IMR-90 (cell line): ENCODE measurements at regions not wholly inside any gene's neighbourhood (a gene's known extent, or its start where the extent isn't known, plus 50 kb on each side); places are given as distances from the start of the nearest gene placed in this dataset.

Experiments
- ATAC-seq: fragments of 200-7000 bp; cut with Tn5 transposase; 2 replicates; pipeline ENCODE4 v1.9.1; 2020; ENCODE audit warnings: low read depth, mild to moderate bottlenecking, moderate library complexity
- BruUV-seq: library from RNA; stranded (reverse); fragments of 400-500 nt; replicated peaks from 2 replicates; lab custom pipeline; 2021; lab: Mats Ljungman, UMichigan
- CTCF ChIA-PET: fragments of 300-600 bp; formaldehyde crosslinking; extraction: SDS; loops from one replicate; lab custom pipeline; 2021; ENCODE audit warnings: antibody characterized with exemption; lab: Yijun Ruan, JAX
- POLR2A ChIA-PET: fragments of 300-600 bp; sonication (Branson Sonifier 250); formaldehyde crosslinking; loops from one replicate; lab custom pipeline; 2022; ENCODE audit warnings: antibody characterized with exemption; ENCODE audit not compliant: unreplicated experiment; lab: Charles Lee
- DNase-seq: peaks from one replicate; pipeline ENCODE4 v3.0.0; 2013
- H2AFZ ChIP-seq: replicated peaks from 2 replicates; pipeline ENCODE3; 2013; ENCODE audit warnings: low read length, mild to moderate bottlenecking; ENCODE audit not compliant: poor library complexity
- H2AK5ac ChIP-seq: 2 replicates; pipeline ENCODE4 v1.6.1; 2013; ENCODE audit warnings: low read depth, low read length, inconsistent platforms
- H2AK9ac ChIP-seq: replicated peaks from 2 replicates; pipeline ENCODE3; 2013; ENCODE audit warnings: mild to moderate bottlenecking, low read depth, low read length, moderate library complexity; ENCODE audit not compliant: poor library complexity
- H2BK120ac ChIP-seq: 2 replicates; pipeline ENCODE4 v1.6.1; 2013; ENCODE audit warnings: low read depth, low read length, inconsistent platforms
- H2BK15ac ChIP-seq: 3 replicates; pipeline ENCODE4 v1.6.1; 2013; ENCODE audit warnings: low read depth, low read length, inconsistent platforms
- H2BK20ac ChIP-seq: 2 replicates; pipeline ENCODE4 v1.6.1; 2013; ENCODE audit warnings: low read depth, mild to moderate bottlenecking, inconsistent platforms, low read length, moderate library complexity
- H2BK5ac ChIP-seq: 2 replicates; pipeline ENCODE4 v1.6.1; 2013; ENCODE audit warnings: mild to moderate bottlenecking, low read depth, low read length, inconsistent platforms; ENCODE audit not compliant: poor library complexity, severe bottlenecking
- H3K14ac ChIP-seq: replicated peaks from 2 replicates; pipeline ENCODE4 v1.6.1; 2013; ENCODE audit warnings: low read depth, low read length, inconsistent platforms
- H3K18ac ChIP-seq: 2 replicates; pipeline ENCODE4 v1.6.1; 2013; ENCODE audit warnings: low read depth, low read length, control low read depth
- H3K23ac ChIP-seq: 2 replicates; pipeline ENCODE4 v1.6.1; 2013; ENCODE audit warnings: low read depth, low read length, inconsistent platforms
- H3K27ac ChIP-seq: 2 replicates; pipeline ENCODE4 v1.5.1; 2013; ENCODE audit warnings: mild to moderate bottlenecking, control low read depth, low read length; ENCODE audit not compliant: insufficient read depth
- H3K27me3 ChIP-seq: 2 replicates; pipeline ENCODE4 v1.6.1; 2013; ENCODE audit warnings: low read length; ENCODE audit not compliant: control insufficient read depth, insufficient read depth
- H3K36me3 ChIP-seq: 2 replicates; pipeline ENCODE4 v1.6.1; 2013; ENCODE audit warnings: low read length, mixed read lengths; ENCODE audit not compliant: control insufficient read depth, insufficient read depth
- H3K4ac ChIP-seq: 2 replicates; pipeline ENCODE4 v1.6.1; 2013; ENCODE audit warnings: low read depth, low read length, inconsistent platforms
- H3K4me1 ChIP-seq: 2 replicates; pipeline ENCODE4 v1.6.1; 2013; ENCODE audit warnings: low read length, mixed read lengths; ENCODE audit not compliant: control insufficient read depth, insufficient read depth
- H3K4me2 ChIP-seq: 2 replicates; pipeline ENCODE4 v1.6.1; 2013; ENCODE audit warnings: low read depth, mild to moderate bottlenecking, control low read depth, low read length, moderate library complexity
- H3K4me3 ChIP-seq: 2 replicates; pipeline ENCODE4 v1.5.1; 2013; ENCODE audit warnings: low read depth, mild to moderate bottlenecking, control low read depth, low read length, moderate library complexity; ENCODE audit not compliant: insufficient read depth
- H3K56ac ChIP-seq: 2 replicates; pipeline ENCODE4 v1.6.1; 2013; ENCODE audit warnings: low read length, inconsistent platforms; ENCODE audit not compliant: insufficient read depth; ENCODE audit errors: extremely low read depth
- H3K79me1 ChIP-seq, 2 experiments: 2 replicates each; pipeline ENCODE4 v1.6.1; 2013; ENCODE audit warnings: low read length in 2 of 2, inconsistent platforms in 1 of 2, low read depth in 1 of 2
- H3K9ac ChIP-seq: 2 replicates; pipeline ENCODE4 v1.6.1; 2013; ENCODE audit warnings: low read depth, low read length, control low read depth
- H3K9me1 ChIP-seq: 2 replicates; pipeline ENCODE4 v1.6.1; 2013; ENCODE audit warnings: low read length, inconsistent platforms; ENCODE audit not compliant: insufficient read depth
- H3K9me3 ChIP-seq: 2 replicates; pipeline ENCODE4 v1.6.1; 2013; ENCODE audit warnings: low read length; ENCODE audit not compliant: control insufficient read depth, insufficient read depth
- H4K20me1 ChIP-seq: 2 replicates; pipeline ENCODE4 v1.6.1; 2013; ENCODE audit warnings: low read length, inconsistent platforms; ENCODE audit not compliant: insufficient read depth
- H4K5ac ChIP-seq: 2 replicates; pipeline ENCODE4 v1.6.1; 2013; ENCODE audit warnings: mild to moderate bottlenecking, low read depth, low read length, control low read depth
- H4K8ac ChIP-seq, 2 experiments: 2 replicates each; pipeline ENCODE4 v1.6.1; 2013; ENCODE audit warnings: low read depth in 2 of 2, low read length in 2 of 2, control low read depth in 1 of 2, inconsistent platforms in 1 of 2
- H4K91ac ChIP-seq: 2 replicates; pipeline ENCODE4 v1.6.1; 2013; ENCODE audit warnings: low read depth, low read length, inconsistent platforms; ENCODE audit not compliant: insufficient read depth
- POLR2A ChIP-seq: IDR thresholded peaks from 2 replicates; pipeline ENCODE4 v1.6.1; 2012; ENCODE audit warnings: mild to moderate bottlenecking, low read depth, low read length
- RAD21 ChIP-seq: IDR thresholded peaks from 2 replicates; pipeline ENCODE4 v1.6.1; 2012; ENCODE audit warnings: low read length, improper control_type of control experiment
- RCOR1 ChIP-seq: IDR thresholded peaks from 2 replicates; pipeline ENCODE4 v1.6.1; 2012; ENCODE audit warnings: mild to moderate bottlenecking, low read length, improper control_type of control experiment; ENCODE audit not compliant: insufficient replicate concordance
- WGBS, 2 experiments: methylation state at CpG; one replicate each; pipeline versions ENCODE4 v1.1.5 to v1.1.7; 2013; ENCODE audit warnings: missing lambda C conversion rate in 2 of 2; ENCODE audit not compliant: insufficient read length in 1 of 2; ENCODE audit errors: extremely low coverage in 2 of 2; 5-methylcytosine and 5-hydroxymethylcytosine counted together
- dilution Hi-C: fragments of 300-500 bp; cut with HindIII; formaldehyde crosslinking; loops from one replicate; pipeline ENCODE4 v1.14.3; 2018; ENCODE audit warnings: low sequenced_read_pairs; ENCODE audit not compliant: unreplicated experiment
- in situ Hi-C: fragments of 300-500 bp; cut with MboI; formaldehyde crosslinking; loops from 3 replicates; pipeline ENCODE4 v1.14.3; 2019; ENCODE audit warnings: low sequenced_read_pairs, inconsistent platforms, mixed read lengths
- intact Hi-C: fragments of 100-400 bp; cut with micrococcal nuclease; formaldehyde crosslinking; loops from 2 replicates; pipeline ENCODE4 v1.10.0; 2022
- TF ChIP-seq, protein P1 (sequence below): fragments of 150-350 bp; IDR thresholded peaks from 2 replicates; pipeline ENCODE4 v1.6.1; 2017; ENCODE audit warnings: mild to moderate bottlenecking, antibody characterized with exemption, low read length, low read depth

DNA sequence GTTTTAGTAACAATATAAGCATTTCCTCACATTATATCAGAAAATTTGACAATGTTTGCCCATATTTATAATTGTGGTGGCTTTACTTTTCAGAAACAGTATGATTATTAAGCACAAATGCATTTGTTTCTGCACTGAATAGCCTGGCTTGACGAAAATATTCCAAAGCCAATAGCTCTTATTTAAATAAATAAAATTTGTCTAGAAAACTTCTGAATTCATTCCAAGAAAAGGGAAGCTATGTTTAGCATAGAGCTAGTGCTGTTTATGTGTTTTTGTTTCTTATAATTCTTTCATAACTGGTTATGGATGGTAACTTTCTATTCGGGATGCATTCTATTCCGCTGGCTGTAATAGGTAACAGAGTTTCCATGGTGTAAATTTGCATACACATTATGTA, 268.6 kb downstream of the PTBP2 start:
- no peak overlapping the region for H3K27ac ChIP-seq
- no peak overlapping the region for H3K4ac ChIP-seq
- ATAC-seq, result no peak
- no peak overlapping the region for H3K18ac ChIP-seq
- H3K4me1 ChIP-seq, result peaks cover 6% of the 10 kb centered on the region; the same call in 1 of the 2 replicates
- no CpG with 5 or more reads among the region's 3 CpGs for WGBS, 2 experiments
- no peak overlapping the region for H2BK120ac ChIP-seq
- H2AK5ac ChIP-seq, result no peak overlapping the region
- BruUV-seq, result no TSS peak
- H2AFZ ChIP-seq, result no peak overlapping the region
- no peak overlapping the region for H2AK9ac ChIP-seq
- H3K79me1 ChIP-seq, result no peaks in the 10 kb centered on the region
- no peaks in the 10 kb centered on the region for H3K27me3 ChIP-seq
- POLR2A ChIA-PET, result no interaction called here
- H3K36me3 ChIP-seq, result no peaks in the 10 kb centered on the region
- H3K9ac ChIP-seq, result no peak overlapping the region
- no peak overlapping the region for H4K91ac ChIP-seq
- H4K8ac ChIP-seq, result no peak overlapping the region
- intact Hi-C loops, result no loop called here
- H3K9me1 ChIP-seq, result no peaks in the 10 kb centered on the region
- no peak overlapping the region for H3K4me3 ChIP-seq
- TF ChIP-seq RAD21 (no peak), POLR2A (no peak), RCOR1 (no peak)
- TF ChIP-seq, protein P1, sequence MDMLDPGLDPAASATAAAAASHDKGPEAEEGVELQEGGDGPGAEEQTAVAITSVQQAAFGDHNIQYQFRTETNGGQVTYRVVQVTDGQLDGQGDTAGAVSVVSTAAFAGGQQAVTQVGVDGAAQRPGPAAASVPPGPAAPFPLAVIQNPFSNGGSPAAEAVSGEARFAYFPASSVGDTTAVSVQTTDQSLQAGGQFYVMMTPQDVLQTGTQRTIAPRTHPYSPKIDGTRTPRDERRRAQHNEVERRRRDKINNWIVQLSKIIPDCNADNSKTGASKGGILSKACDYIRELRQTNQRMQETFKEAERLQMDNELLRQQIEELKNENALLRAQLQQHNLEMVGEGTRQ, result no peak
- no peak overlapping the region for H3K56ac ChIP-seq
- H2BK5ac ChIP-seq, result no peak overlapping the region
- CTCF ChIA-PET, result no interaction called here
- no peak overlapping the region for H3K14ac ChIP-seq
- no peaks in the 10 kb centered on the region for H4K20me1 ChIP-seq
- H3K23ac ChIP-seq, result no peak overlapping the region
- H2BK15ac ChIP-seq, result no peak overlapping the region
- no peak overlapping the region for H4K5ac ChIP-seq
- in situ Hi-C loops, result no loop called here
- DNase-seq, result no peak
- no peaks in the 10 kb centered on the region for H3K9me3 ChIP-seq
- no peak overlapping the region for H3K4me2 ChIP-seq
- no peak overlapping the region for H2BK20ac ChIP-seq
- dilution Hi-C loops, result no loop called here
